COR-L47 (cell line): ENCODE measurements at regions not wholly inside any gene's neighbourhood (a gene's known extent, or its start where the extent isn't known, plus 50 kb on each side); places are given as distances from the start of the nearest gene placed in this dataset.

Experiments used
- DNase-seq: peaks from one replicate; lab custom pipeline; 2025; lab: John Stamatoyannopoulos, UW

- no peak for DNase-seq
Observed at GRCh38 chr13:26837102-26837501, 76.5 kb upstream of the GPR12 start.

- DNase-seq = no peak
Observed at GRCh38 chr13:26836626-26837025, 76.0 kb upstream of the GPR12 start.

GRCh38 chr13:26834646-26835045, 74.1 kb upstream of the GPR12 start:
- DNase-seq = no peak

GRCh38 chr13:26831336-26831908, 70.8 kb upstream of the GPR12 start:
- peak; percentile 30 for DNase-seq

GRCh38 chr13:26829716-26830115, 69.1 kb upstream of the GPR12 start:
- DNase-seq = no peak

GRCh38 chr13:26824581-26824980, 64.0 kb upstream of the GPR12 start:
- no peak for DNase-seq

- no peak for DNase-seq
Observed at GRCh38 chr13:26822146-26822545, 61.6 kb upstream of the GPR12 start.

GRCh38 chr13:26821672-26822071, 61.1 kb upstream of the GPR12 start:
- no peak for DNase-seq

- DNase-seq = no peak
Observed at GRCh38 chr13:26820871-26821270, 60.3 kb upstream of the GPR12 start.

- no peak for DNase-seq
Observed at GRCh38 chr13:26819046-26819445, 58.5 kb upstream of the GPR12 start.

- no peak for DNase-seq
Observed at GRCh38 chr13:26816881-26817280, 56.3 kb upstream of the GPR12 start.

- no peak for DNase-seq
Observed at GRCh38 chr13:26813980-26814348, 53.4 kb upstream of the GPR12 start.

- no peak for DNase-seq
Observed at GRCh38 chr13:26813321-26813979, 52.9 kb upstream of the GPR12 start.

- DNase-seq = no peak
Observed at GRCh38 chr13:26811581-26811980, 51.0 kb upstream of the GPR12 start.
